A549 (cell line): ENCODE measurements at regions not wholly inside any gene's neighbourhood (a gene's known extent, or its start where the extent isn't known, plus 50 kb on each side); places are given as distances from the start of the nearest gene placed in this dataset.

Source experiments
- ATAC-seq, 2 experiments: fragments of 200-7000 bp in 1 of 2; fragments of >200 bp in 1 of 2; cut with Nextera tagmentation in 1 of 2; cut with Tn5 transposase in 1 of 2; 3 replicates each; pipeline versions ENCODE4 v1.8.0 to v1.9.1; 2018 to 2020; ENCODE audit warnings: mild to moderate bottlenecking in 1 of 2, moderate library complexity in 1 of 2
- CTCF ChIA-PET: fragments of 300-600 bp; sonication (Branson Sonifier 250); formaldehyde crosslinking; extraction: SDS; loops from one replicate; lab custom pipeline; 2021; ENCODE audit warnings: antibody characterized with exemption, inconsistent platforms; lab: Yijun Ruan, JAX
- POLR2A ChIA-PET: fragments of 350-600 bp; formaldehyde crosslinking; extraction: SDS; loops from one replicate; lab custom pipeline; 2021; ENCODE audit warnings: antibody characterized with exemption, inconsistent platforms; lab: Yijun Ruan, JAX
- DNase-seq, 2 experiments: peaks; one replicate each; pipeline versions ENCODE4 v3.0.0 to v3.0.0-alpha.2; 2011 to 2016; ENCODE audit warnings: low read depth in 1 of 2, low spot score in 1 of 2
- FAIRE-seq: peaks from 2 replicates; lab custom pipeline; 2011; peaks lifted over from hg19 to GRCh38; lab: Jason Lieb, UNC
- H3K27ac ChIP-seq, 2 experiments: fragments of >200 bp; sonication (Bioruptor Twin); formaldehyde crosslinking; 3 replicates each; pipeline ENCODE4 v1.5.1; 2016 to 2017
- H3K4me1 ChIP-seq: fragments of >200 bp; sonication (Bioruptor Twin); formaldehyde crosslinking; 3 replicates; pipeline ENCODE4 v1.6.1; 2016
- H3K4me2 ChIP-seq: fragments of >200 bp; sonication (Bioruptor Twin); formaldehyde crosslinking; 3 replicates; pipeline ENCODE4 v1.6.1; 2016
- H3K4me3 ChIP-seq: fragments of >200 bp; sonication (Bioruptor Twin); formaldehyde crosslinking; 3 replicates; pipeline ENCODE4 v1.5.1; 2016
- H3K9me3 ChIP-seq: fragments of >200 bp; sonication (Bioruptor Twin); formaldehyde crosslinking; 3 replicates; pipeline ENCODE4 v1.6.1; 2016
- BHLHE40 ChIP-seq: IDR thresholded peaks from 2 replicates; pipeline ENCODE4 v1.6.1; 2012; ENCODE audit warnings: low read depth, low read length, inconsistent platforms
- CBX2 ChIP-seq: fragments of 200-600 bp; sonication (generic); IDR thresholded peaks from 2 replicates; pipeline ENCODE4 v1.6.1; 2016; ENCODE audit warnings: low read depth, mild to moderate bottlenecking, borderline replicate concordance
- CHD2 ChIP-seq: fragments of 150-350 bp; IDR thresholded peaks from 2 replicates; pipeline ENCODE4 v1.6.1; 2014; ENCODE audit warnings: low read length; ENCODE audit not compliant: partially characterized antibody
- CHD4 ChIP-seq: fragments of 200-600 bp; sonication (generic); IDR thresholded peaks from 2 replicates; pipeline ENCODE4 v1.6.1; 2016; ENCODE audit warnings: antibody characterized with exemption, mild to moderate bottlenecking, borderline replicate concordance
- EHF ChIP-seq: fragments of 250-450 bp; sonication (Bioruptor Pico); IDR thresholded peaks from 2 replicates; pipeline ENCODE4 v1.5.0; 2020; ENCODE audit warnings: mild to moderate bottlenecking
- EHMT2 ChIP-seq: fragments of 200-600 bp; sonication (generic); IDR thresholded peaks from 2 replicates; pipeline ENCODE4 v1.6.1; 2016; ENCODE audit warnings: antibody characterized with exemption, low read depth, mild to moderate bottlenecking, moderate library complexity
- EP300 ChIP-seq, 2 experiments: fragments of >200 bp; sonication (Bioruptor Twin); formaldehyde crosslinking; IDR thresholded peaks; 2 replicates in 1 of 2; 3 replicates in 1 of 2; pipeline ENCODE4 v1.6.1; 2016 to 2017
- ESRRA ChIP-seq: fragments of 150-350 bp; IDR thresholded peaks from 2 replicates; pipeline ENCODE4 v1.6.1; 2014; ENCODE audit warnings: mild to moderate bottlenecking, low read length, borderline replicate concordance
- HEYL ChIP-seq: fragments of 250-450 bp; sonication (Bioruptor Pico); IDR thresholded peaks from 2 replicates; pipeline ENCODE4 v1.8.0; 2021; ENCODE audit warnings: mild to moderate bottlenecking, moderate library complexity
- HOXA7 ChIP-seq: fragments of 250-450 bp; sonication (Bioruptor Pico); IDR thresholded peaks from 2 replicates; pipeline ENCODE4 v1.5.0; 2020; ENCODE audit warnings: mild to moderate bottlenecking, moderate library complexity
- HOXB13 ChIP-seq: fragments of 250-450 bp; sonication (Bioruptor Pico); IDR thresholded peaks from 2 replicates; pipeline ENCODE4 v1.5.0; 2020; ENCODE audit warnings: low read depth, mild to moderate bottlenecking, moderate library complexity
- HOXB5 ChIP-seq: fragments of 250-450 bp; sonication (Bioruptor Pico); IDR thresholded peaks from 2 replicates; pipeline ENCODE4 v1.5.0; 2020; ENCODE audit warnings: mild to moderate bottlenecking, moderate library complexity
- JUN ChIP-seq, 2 experiments: fragments of >200 bp; sonication (Bioruptor Twin); formaldehyde crosslinking; IDR thresholded peaks; 2 replicates in 1 of 2; 3 replicates in 1 of 2; pipeline ENCODE4 v1.6.1; 2016 to 2017
- JUNB ChIP-seq: fragments of >200 bp; sonication (Bioruptor Twin); formaldehyde crosslinking; IDR thresholded peaks from 2 replicates; pipeline ENCODE4 v1.6.1; 2016
- MAFK ChIP-seq: fragments of 450-650 bp; IDR thresholded peaks from 2 replicates; pipeline ENCODE4 v1.6.1; 2014; ENCODE audit not compliant: partially characterized antibody
- MYC ChIP-seq: IDR thresholded peaks from 2 replicates; pipeline ENCODE4 v1.6.1; 2012; ENCODE audit warnings: mild to moderate bottlenecking, inconsistent platforms, low read length, improper control_type of control experiment, borderline replicate concordance
- NFE2L2 ChIP-seq: fragments of 150-350 bp; conservative IDR thresholded peaks from 2 replicates; pipeline ENCODE4 v1.6.1; 2014; ENCODE audit warnings: low read length
- PHF8 ChIP-seq: fragments of 200-600 bp; sonication (generic); IDR thresholded peaks from 2 replicates; pipeline ENCODE4 v1.6.1; 2016; ENCODE audit warnings: low read depth, mild to moderate bottlenecking, antibody characterized with exemption, moderate library complexity, borderline replicate concordance
- POLR2AphosphoS2 ChIP-seq: conservative IDR thresholded peaks from 2 replicates; pipeline ENCODE4 v1.6.1; 2012; ENCODE audit warnings: low read length, improper control_type of control experiment, inconsistent platforms
- RAD21 ChIP-seq, 2 experiments: fragments of >200 bp in 1 of 2; sonication (Bioruptor Twin) in 1 of 2; formaldehyde crosslinking in 1 of 2; IDR thresholded peaks in 1 of 2; conservative IDR thresholded peaks in 1 of 2; 2 replicates in 1 of 2; 3 replicates in 1 of 2; pipeline ENCODE4 v1.6.1; 2012 to 2018; ENCODE audit warnings: inconsistent platforms in 1 of 2
- RARB ChIP-seq: fragments of 250-450 bp; sonication (Bioruptor Pico); IDR thresholded peaks from 2 replicates; pipeline ENCODE4 v1.8.0; 2021; ENCODE audit warnings: mild to moderate bottlenecking, moderate library complexity
- RCOR1 ChIP-seq: fragments of 150-350 bp; IDR thresholded peaks from 2 replicates; pipeline ENCODE4 v1.6.1; 2014; ENCODE audit warnings: antibody characterized with exemption, low read length, low read depth
- RFX5 ChIP-seq: fragments of 450-650 bp; IDR thresholded peaks from 2 replicates; pipeline ENCODE4 v1.7.1; 2014; ENCODE audit warnings: antibody characterized with exemption, mild to moderate bottlenecking, moderate library complexity
- SREBF2 ChIP-seq: fragments of 450-650 bp; IDR thresholded peaks from 2 replicates; pipeline ENCODE4 v1.6.1; 2014; ENCODE audit warnings: mild to moderate bottlenecking, moderate library complexity
- TP53 ChIP-seq: fragments of 250-450 bp; sonication (Bioruptor Pico); IDR thresholded peaks from 2 replicates; pipeline ENCODE4 v1.5.0; 2021; ENCODE audit warnings: mild to moderate bottlenecking, moderate library complexity
- ZC3H11A ChIP-seq: fragments of 450-650 bp; IDR thresholded peaks from 2 replicates; pipeline ENCODE4 v1.6.1; 2014; ENCODE audit warnings: antibody characterized with exemption, mild to moderate bottlenecking
- ZFP36 ChIP-seq: fragments of 450-650 bp; IDR thresholded peaks from 2 replicates; pipeline ENCODE4 v1.6.1; 2014; ENCODE audit warnings: borderline replicate concordance; ENCODE audit not compliant: partially characterized antibody
- ZNF302 ChIP-seq: fragments of 250-450 bp; sonication (Bioruptor Pico); IDR thresholded peaks from 2 replicates; pipeline ENCODE4 v1.9.0; 2021; ENCODE audit warnings: inconsistent platforms, mild to moderate bottlenecking, moderate library complexity
- WGBS: methylation state at CpG from one replicate; pipeline ENCODE4 v1.1.6; 2017; ENCODE audit errors: missing lambda C conversion rate; 5-methylcytosine and 5-hydroxymethylcytosine counted together
- TF ChIP-seq, protein P1 (sequence below): fragments of >200 bp; sonication (Bioruptor Twin); formaldehyde crosslinking; IDR thresholded peaks from 2 replicates; pipeline ENCODE4 v1.6.1; 2016
- TF ChIP-seq, protein P2 (sequence below): fragments of >200 bp; sonication (Bioruptor Twin); formaldehyde crosslinking; IDR thresholded peaks from 3 replicates; pipeline ENCODE4 v1.6.1; 2016

DNA sequence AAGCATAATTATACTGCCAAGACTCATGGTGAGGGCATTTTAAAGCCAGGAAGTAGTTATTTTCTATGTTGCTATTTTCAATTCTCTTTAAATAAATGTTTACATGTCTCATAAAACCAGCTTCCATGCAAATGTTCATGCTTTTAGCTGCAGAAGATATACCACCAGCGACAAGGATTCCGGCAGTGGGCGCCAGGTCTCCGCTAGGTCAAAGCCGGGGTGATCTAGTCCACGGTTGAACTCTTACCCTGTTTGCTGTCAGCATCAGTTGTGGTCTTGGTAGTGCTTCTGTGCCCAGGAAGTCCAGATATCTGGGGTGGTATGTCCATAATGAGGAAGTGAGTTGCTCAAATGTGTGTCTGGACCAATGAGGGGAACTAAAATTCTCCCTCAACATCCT, 265.7 kb downstream of the BRD1 start:
- FAIRE-seq: no peak
- H3K4me1 ChIP-seq: no peaks in the 10 kb centered on the region
- POLR2A ChIA-PET: no interaction called here
- no peak overlapping the region for H3K4me3 ChIP-seq
- no peak for DNase-seq
- TF ChIP-seq HOXB13 (CRISPR knock-in tag): no peak
- TF ChIP-seq EHMT2: no peak
- TF ChIP-seq, protein P1, sequence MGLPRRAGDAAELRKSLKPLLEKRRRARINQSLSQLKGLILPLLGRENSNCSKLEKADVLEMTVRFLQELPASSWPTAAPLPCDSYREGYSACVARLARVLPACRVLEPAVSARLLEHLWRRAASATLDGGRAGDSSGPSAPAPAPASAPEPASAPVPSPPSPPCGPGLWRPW: no peak
- TF ChIP-seq TP53 (CRISPR knock-in tag): no peak
- TF ChIP-seq RFX5: no peak
- no peak for TF ChIP-seq ZC3H11A
- TF ChIP-seq PHF8: no peak
- no peak for TF ChIP-seq ZNF302 (CRISPR knock-in tag)
- no peak for TF ChIP-seq HEYL
- TF ChIP-seq BHLHE40: no peak
- no peak for TF ChIP-seq JUN (IDR thresholded peaks at IDR 0.05)
- TF ChIP-seq SREBF2: no peak
- no peak for TF ChIP-seq HOXB5 (CRISPR knock-in tag)
- no peak for TF ChIP-seq JUNB
- no peak for TF ChIP-seq CHD4
- WGBS: 59% methylated on average over 5 of the region's 6 CpGs
- no peaks in the 10 kb centered on the region for H3K9me3 ChIP-seq
- no peak overlapping the region for H3K27ac ChIP-seq
- no peak overlapping the region for H3K4me2 ChIP-seq
- ATAC-seq: no peak
- CTCF ChIA-PET: interaction anchor here (1.2 kb wide), 1 partner anchor 71 kb away, joined by 3 read pairs; no protein-coding TSS in a partner anchor

DNA sequence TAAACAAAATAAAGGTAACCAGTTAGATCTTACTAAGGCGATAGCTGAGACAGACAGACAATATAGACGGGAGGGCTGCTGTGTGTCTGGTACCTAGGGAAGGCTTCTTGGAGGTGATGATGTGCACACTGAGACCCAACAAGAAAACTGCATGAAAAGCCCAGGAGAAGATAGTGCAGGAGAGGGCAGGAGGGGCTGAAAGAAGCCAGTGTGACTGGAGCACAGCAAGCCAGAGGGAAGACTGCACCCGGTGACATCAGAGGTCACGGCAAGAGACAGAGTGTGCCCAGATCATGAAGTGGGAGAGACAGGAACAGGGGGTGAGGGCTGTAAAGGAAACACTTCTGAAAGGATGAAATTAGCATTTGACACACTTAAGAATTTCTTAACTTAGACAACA, 266.3 kb downstream of the BRD1 start:
- H3K27ac ChIP-seq: no peak overlapping the region
- TF ChIP-seq EHF (CRISPR knock-in tag): no peak
- no peak for TF ChIP-seq RCOR1
- TF ChIP-seq POLR2AphosphoS2: no peak
- TF ChIP-seq TP53 (CRISPR knock-in tag): no peak
- TF ChIP-seq RARB (CRISPR knock-in tag): no peak
- no peak for TF ChIP-seq CBX2
- TF ChIP-seq EP300 (IDR thresholded peaks at IDR 0.05): no peak
- TF ChIP-seq, protein P2, sequence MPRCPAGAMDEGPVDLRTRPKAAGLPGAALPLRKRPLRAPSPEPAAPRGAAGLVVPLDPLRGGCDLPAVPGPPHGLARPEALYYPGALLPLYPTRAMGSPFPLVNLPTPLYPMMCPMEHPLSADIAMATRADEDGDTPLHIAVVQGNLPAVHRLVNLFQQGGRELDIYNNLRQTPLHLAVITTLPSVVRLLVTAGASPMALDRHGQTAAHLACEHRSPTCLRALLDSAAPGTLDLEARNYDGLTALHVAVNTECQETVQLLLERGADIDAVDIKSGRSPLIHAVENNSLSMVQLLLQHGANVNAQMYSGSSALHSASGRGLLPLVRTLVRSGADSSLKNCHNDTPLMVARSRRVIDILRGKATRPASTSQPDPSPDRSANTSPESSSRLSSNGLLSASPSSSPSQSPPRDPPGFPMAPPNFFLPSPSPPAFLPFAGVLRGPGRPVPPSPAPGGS: no peak
- no peak for TF ChIP-seq MAFK
- TF ChIP-seq HOXB5 (CRISPR knock-in tag): no peak
- H3K9me3 ChIP-seq: no peaks in the 10 kb centered on the region
- CTCF ChIA-PET: interaction anchor here (1.2 kb wide), 1 partner anchor 71 kb away, joined by 3 read pairs; no protein-coding TSS in a partner anchor
- DNase-seq (no peak), ATAC-seq (no peak), FAIRE-seq (no peak)
- POLR2A ChIA-PET: no interaction called here
- H3K4me2 ChIP-seq: no peak overlapping the region
- 19% methylated on average over 4 of the region's 4 CpGs for WGBS
- H3K4me3 ChIP-seq: no peak overlapping the region
- no peaks in the 10 kb centered on the region for H3K4me1 ChIP-seq

DNA sequence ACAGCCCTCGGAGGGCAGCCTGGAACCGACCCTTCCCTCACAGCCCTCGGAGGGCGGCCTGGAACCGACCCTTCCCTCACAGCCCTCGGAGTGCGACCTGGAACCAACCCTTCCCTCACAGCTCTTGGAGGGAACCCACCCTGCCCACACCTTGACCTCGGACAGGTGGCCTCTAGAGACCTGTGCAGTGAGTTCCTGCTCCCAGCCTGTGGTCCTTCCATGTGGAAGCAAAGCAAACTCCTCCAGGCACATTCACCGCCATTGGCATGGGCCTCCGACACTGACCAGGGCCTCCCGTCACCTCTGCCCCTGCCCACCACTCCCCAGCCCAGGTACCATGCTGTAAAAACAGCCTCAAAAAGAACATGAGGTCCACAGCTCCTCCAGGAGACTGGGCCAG, 272.1 kb downstream of the BRD1 start:
- no peaks in the 10 kb centered on the region for H3K9me3 ChIP-seq
- DNase-seq (no peak), FAIRE-seq (no peak), ATAC-seq (no peak)
- H3K4me3 ChIP-seq: no peak overlapping the region
- H3K4me1 ChIP-seq: no peaks in the 10 kb centered on the region
- 20% methylated on average over 1 of the region's 11 CpGs for WGBS
- CTCF ChIA-PET: no interaction called here
- no peak overlapping the region for H3K27ac ChIP-seq
- POLR2A ChIA-PET: no interaction called here
- TF ChIP-seq, protein P2: no peak
- TF ChIP-seq PHF8: no peak
- TF ChIP-seq SREBF2: no peak
- no peak for TF ChIP-seq ESRRA
- no peak for TF ChIP-seq NFE2L2
- TF ChIP-seq RAD21 (conservative IDR thresholded peaks at IDR 0.05 in 1 of 2, IDR thresholded peaks at IDR 0.05 in 1 of 2): no peak
- TF ChIP-seq JUN (IDR thresholded peaks at IDR 0.05): no peak
- TF ChIP-seq HOXA7 (CRISPR knock-in tag): no peak
- no peak for TF ChIP-seq MYC
- TF ChIP-seq ZC3H11A: no peak
- TF ChIP-seq ZFP36: no peak
- TF ChIP-seq EHMT2: no peak
- TF ChIP-seq CHD2: no peak
- TF ChIP-seq CHD4: no peak
- H3K4me2 ChIP-seq: no peak overlapping the region
